ENCODE measurements at regions not wholly inside any gene's neighbourhood (a gene's known extent, or its start where the extent isn't known, plus 50 kb on each side); places are given as distances from the start of the nearest gene placed in this dataset.

DNA sequence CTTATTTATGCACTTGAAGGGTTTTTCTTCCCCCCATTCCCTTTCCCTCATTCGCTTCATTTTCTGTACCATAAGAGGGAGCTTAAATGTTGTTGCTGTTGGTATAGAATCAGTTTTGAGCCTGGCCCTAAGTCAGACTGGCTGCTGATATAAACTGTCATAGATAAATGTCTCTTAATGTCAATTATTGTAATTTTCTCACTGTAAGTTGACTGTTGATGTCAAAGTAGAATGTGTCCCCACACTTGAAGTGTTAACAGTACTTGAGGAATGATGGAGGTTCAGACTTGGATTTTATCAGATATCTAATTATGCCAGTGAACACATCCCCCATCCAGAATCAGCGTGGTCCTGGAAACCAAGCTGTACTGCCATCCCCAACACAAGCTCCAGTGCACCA lies 87.8 kb downstream of the PRR15 start:
- TF ChIP-seq, protein P1, sequence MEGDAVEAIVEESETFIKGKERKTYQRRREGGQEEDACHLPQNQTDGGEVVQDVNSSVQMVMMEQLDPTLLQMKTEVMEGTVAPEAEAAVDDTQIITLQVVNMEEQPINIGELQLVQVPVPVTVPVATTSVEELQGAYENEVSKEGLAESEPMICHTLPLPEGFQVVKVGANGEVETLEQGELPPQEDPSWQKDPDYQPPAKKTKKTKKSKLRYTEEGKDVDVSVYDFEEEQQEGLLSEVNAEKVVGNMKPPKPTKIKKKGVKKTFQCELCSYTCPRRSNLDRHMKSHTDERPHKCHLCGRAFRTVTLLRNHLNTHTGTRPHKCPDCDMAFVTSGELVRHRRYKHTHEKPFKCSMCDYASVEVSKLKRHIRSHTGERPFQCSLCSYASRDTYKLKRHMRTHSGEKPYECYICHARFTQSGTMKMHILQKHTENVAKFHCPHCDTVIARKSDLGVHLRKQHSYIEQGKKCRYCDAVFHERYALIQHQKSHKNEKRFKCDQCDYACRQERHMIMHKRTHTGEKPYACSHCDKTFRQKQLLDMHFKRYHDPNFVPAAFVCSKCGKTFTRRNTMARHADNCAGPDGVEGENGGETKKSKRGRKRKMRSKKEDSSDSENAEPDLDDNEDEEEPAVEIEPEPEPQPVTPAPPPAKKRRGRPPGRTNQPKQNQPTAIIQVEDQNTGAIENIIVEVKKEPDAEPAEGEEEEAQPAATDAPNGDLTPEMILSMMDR (IDR thresholded peaks at IDR 0.05; ENCODE audit: low read depth, low read length, poor library complexity, severe bottlenecking): no peak
- no peak for TF ChIP-seq EZH2phosphoT487 (IDR thresholded peaks at IDR 0.05; ENCODE audit: borderline replicate concordance, low read length)

Measured in DOHH2 (cell line).